ENCODE measurements at regions not wholly inside any gene's neighbourhood (a gene's known extent, or its start where the extent isn't known, plus 50 kb on each side); places are given as distances from the start of the nearest gene placed in this dataset.
"Not testable (repeated sequence)": the region's sequence is repeated elsewhere in the genome, so short reads cannot be mapped to it uniquely, and the experiment has no call there.

DNA sequence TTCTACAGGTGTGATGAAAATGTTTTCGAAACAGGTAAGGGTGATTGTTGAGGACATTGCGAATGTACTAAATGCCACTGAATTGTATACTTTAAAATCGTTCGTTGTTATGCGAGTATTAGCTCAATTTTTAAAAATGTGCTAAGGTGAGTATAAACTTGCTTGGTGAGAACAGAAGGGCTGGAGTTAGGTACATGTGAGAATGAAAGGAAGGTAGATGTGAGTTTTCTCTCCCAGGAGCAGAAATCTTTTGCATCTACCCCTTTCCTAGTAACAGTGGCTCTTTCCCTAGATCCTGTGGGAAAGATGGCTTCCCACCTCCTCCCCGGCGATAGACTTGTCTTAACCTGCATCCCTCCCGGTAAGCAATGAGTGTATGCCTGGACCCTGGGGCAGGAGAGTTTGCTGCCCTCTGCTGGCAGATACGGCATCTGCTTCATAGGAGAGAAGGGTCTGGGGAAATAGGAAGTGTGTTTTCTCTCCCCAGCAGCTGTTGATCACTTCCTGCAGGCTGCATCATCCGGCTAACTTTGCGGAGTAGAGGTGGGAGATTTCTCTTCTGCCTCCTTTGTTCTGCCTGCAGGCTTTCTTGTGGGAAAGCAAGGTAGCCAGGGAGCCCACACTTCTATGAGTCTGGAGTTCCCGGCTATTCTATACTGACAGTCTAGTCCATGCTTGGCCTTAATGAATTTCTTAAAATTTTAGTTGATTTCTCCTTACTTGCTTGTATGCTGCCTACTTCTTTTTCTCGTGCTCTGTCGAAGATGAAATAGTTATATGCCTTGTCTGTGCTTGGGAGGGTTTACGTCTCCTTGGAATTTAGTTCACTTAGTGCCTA lies 373.3 kb upstream of the SEMA6A start:
- H3K9me3 Mint-ChIP-seq, result no peaks in the 10 kb centered on the region
- peaks cover 2% of the 10 kb centered on the region for H3K4me1 Mint-ChIP-seq (ENCODE audit: low read depth)
- no peak overlapping the region for H3K4me3 Mint-ChIP-seq
- no peaks in the 10 kb centered on the region for H3K27me3 Mint-ChIP-seq (ENCODE audit: low read depth)
- no peak overlapping the region for H3K27ac Mint-ChIP-seq
- no peaks in the 10 kb centered on the region for H3K36me3 Mint-ChIP-seq (ENCODE audit: low read depth)

DNA sequence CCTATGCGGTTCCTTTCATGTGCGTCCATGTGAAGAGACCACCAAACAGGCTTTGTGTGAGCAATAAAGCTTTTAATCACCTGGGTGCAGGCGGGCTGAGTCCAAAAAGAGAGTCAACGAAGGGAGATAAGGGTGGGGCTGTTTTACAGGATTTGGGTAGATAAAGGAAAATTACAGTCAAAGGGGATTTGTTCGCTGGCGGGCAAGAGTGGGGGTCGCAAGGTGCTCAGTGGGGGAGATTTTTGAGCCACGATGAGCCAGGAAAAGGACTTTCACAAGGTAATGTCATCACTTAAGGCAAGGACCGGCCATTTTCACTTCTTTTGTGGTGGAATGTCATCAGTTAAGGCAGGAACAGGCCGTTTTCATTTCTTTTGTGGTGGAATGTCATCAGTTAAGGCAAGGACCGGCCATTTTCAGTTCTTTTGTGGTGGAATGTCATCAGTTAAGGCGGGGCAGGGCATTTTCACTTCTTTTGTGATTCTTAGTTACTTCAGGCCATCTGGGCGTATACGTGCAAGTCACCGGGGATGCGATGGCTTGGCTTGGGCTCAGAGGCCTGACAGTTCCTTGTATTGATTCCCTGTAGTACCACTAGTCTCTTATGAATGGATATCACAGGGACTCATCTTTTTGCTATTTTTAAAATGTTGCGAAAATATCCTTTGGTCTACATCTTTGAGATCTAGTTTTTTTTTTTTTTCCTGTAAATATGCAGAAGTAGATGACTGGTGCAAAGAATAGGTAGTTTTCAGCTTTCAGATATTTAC lies 371.2 kb upstream of the SEMA6A start:
- H3K4me1 Mint-ChIP-seq (ENCODE audit: low read depth); H3K4me3 Mint-ChIP-seq; H3K27me3 Mint-ChIP-seq (ENCODE audit: low read depth); H3K36me3 Mint-ChIP-seq (ENCODE audit: low read depth); H3K9me3 Mint-ChIP-seq; H3K27ac Mint-ChIP-seq: not testable (repeated sequence)

DNA sequence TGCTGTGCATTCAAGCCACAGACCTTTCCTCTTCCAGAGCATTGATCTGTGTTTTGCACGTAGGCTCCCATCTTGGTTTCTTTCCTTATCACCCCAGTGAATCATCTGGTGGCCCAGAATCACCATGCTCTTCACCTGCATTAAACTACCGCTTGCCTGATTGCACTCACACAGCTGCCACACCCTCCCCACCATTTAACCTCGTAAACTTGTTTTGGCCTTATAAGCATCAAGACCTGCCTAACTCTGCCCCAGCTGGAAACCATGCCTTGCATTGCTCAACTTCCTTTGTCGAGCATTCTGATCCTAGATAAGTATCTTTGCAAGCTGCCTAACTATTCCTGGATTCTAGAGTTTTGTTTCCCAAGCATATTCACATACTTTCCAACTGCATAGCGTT lies 369.6 kb upstream of the SEMA6A start:
- Mint-ChIP-seq H3K4me3 (no peak overlapping the region), H3K27ac (no peak overlapping the region), H3K4me1 (ENCODE audit: low read depth) (peaks cover 2% of the 10 kb centered on the region), H3K9me3 (no peaks in the 10 kb centered on the region), H3K36me3 (ENCODE audit: low read depth) (no peaks in the 10 kb centered on the region), H3K27me3 (ENCODE audit: low read depth) (no peaks in the 10 kb centered on the region)

DNA sequence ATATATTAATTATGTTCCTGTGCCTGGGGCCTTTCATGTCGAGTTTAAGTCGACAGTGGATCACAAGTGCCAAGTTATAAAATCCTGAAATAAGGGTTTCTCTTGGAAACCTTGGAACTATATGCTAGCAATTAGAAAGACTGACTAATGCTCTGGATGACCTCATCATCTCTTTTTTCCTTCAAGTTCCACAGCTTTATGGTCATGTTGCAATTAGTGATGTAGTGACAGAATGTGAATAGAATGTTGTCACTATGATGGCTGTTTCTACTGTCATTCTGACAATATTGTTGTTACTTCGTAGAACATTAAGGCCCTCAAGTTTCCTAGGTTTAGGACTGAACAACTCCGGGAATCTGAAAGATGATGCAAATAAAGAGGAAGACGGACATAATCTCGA lies 368.0 kb upstream of the SEMA6A start:
- H3K27ac Mint-ChIP-seq, result no peak overlapping the region
- no peaks in the 10 kb centered on the region for H3K27me3 Mint-ChIP-seq (ENCODE audit: low read depth)
- H3K9me3 Mint-ChIP-seq, result no peaks in the 10 kb centered on the region
- H3K36me3 Mint-ChIP-seq (ENCODE audit: low read depth), result no peaks in the 10 kb centered on the region
- no peak overlapping the region for H3K4me3 Mint-ChIP-seq
- H3K4me1 Mint-ChIP-seq (ENCODE audit: low read depth), result no peaks in the 10 kb centered on the region

DNA sequence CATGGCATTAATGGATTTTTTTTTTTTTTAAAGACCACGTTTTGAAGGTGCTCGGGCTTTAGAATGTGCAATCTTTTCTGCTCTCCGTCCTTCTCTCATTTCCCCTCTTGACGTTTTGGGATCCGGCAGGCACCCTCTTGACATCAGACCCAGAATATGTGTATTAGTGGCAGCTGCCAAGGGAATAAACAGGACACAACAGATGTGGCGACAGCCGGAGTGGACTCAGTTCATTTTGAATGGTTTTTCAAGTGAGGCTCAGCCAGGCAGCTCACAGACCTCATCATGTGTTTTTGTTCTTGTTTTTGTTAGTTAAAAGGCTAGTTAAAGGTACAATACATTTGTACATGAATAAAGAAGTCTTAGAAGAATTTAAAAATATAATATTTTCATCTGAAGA lies 365.0 kb upstream of the SEMA6A start:
- Mint-ChIP-seq H3K4me3 (no peak overlapping the region), H3K27me3 (ENCODE audit: low read depth) (no peaks in the 10 kb centered on the region), H3K27ac (no peak overlapping the region), H3K36me3 (ENCODE audit: low read depth) (no peaks in the 10 kb centered on the region), H3K9me3 (no peaks in the 10 kb centered on the region), H3K4me1 (ENCODE audit: low read depth) (no peaks in the 10 kb centered on the region)

DNA sequence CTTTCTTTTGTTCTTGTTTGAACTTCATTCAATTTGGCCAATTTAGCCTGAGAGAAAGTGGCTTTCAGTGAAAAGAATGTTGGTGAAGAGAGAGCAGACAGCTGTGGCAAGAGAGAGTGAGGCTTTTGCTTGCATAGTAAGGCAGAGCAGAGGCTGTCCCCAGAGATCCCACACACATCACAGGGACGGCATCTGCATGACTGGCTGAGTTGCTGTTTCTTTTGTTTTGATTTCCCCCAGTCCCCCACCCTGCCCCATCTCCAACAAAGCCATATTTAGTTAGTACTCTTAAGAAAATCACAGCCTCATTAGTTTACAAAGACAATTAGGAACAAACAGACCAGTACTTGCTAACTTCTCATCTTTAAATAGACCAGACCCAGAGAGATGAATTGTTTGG lies 363.9 kb upstream of the SEMA6A start:
- Mint-ChIP-seq H3K36me3 (ENCODE audit: low read depth) (no peaks in the 10 kb centered on the region), H3K4me3 (no peak overlapping the region), H3K27ac (no peak overlapping the region), H3K4me1 (ENCODE audit: low read depth) (no peaks in the 10 kb centered on the region), H3K9me3 (no peaks in the 10 kb centered on the region), H3K27me3 (ENCODE audit: low read depth) (no peaks in the 10 kb centered on the region)

DNA sequence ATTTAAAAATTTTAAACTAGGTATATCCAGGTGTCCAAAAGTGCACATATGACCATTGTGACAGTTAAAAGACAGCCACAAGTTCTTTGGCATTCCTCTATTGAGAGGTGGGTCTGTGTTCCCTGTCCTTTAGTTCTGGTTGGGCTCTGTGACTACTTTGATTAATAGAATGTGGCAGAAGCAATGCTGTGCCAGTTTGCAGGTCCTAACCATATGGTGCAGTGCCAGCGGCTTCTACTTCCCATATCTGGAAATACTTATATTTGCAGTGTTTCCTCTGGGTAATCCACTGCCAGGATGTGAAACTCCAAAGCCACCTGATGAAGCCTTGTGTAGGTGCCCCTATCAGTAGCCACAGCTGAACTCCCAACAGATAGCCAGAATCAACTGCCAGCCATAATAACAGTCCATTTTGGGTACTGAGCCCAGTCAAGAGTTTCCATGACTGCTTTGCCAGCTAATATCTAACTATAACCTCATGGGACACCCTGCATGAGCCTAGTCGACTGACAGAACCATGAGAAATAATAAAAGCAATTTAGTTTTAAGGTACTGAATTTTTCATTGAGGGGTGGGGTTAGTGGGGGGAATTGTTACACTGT lies 361.0 kb upstream of the SEMA6A start:
- H3K27me3 Mint-ChIP-seq (ENCODE audit: low read depth), result no peaks in the 10 kb centered on the region
- H3K27ac Mint-ChIP-seq, result no peak overlapping the region
- H3K4me1 Mint-ChIP-seq (ENCODE audit: low read depth), result no peaks in the 10 kb centered on the region
- H3K4me3 Mint-ChIP-seq, result no peak overlapping the region
- H3K9me3 Mint-ChIP-seq, result no peaks in the 10 kb centered on the region
- H3K36me3 Mint-ChIP-seq (ENCODE audit: low read depth), result no peaks in the 10 kb centered on the region

DNA sequence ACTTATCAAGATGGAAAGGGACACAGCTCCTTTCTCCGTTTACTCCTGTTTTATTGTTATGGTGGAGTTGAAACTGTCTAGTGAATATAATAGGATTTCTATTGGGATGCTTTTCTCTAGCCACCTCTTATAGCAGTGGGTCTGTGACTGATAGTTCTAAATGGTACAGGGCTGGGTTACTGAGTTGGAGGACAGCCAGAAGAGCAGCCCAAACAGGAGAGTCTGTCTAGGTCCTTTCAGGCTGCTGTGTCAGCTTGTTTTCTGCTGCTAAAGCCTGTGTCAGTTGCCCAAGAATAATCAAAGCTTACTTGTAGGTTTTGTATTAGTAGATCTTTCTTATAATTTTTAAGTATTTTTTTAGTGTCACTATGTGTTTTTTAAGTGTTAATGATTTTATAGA lies 356.0 kb upstream of the SEMA6A start:
- no peaks in the 10 kb centered on the region for H3K27me3 Mint-ChIP-seq (ENCODE audit: low read depth)
- no peak overlapping the region for H3K4me3 Mint-ChIP-seq
- no peak overlapping the region for H3K27ac Mint-ChIP-seq
- H3K9me3 Mint-ChIP-seq, result no peaks in the 10 kb centered on the region
- H3K4me1 Mint-ChIP-seq (ENCODE audit: low read depth), result no peaks in the 10 kb centered on the region
- H3K36me3 Mint-ChIP-seq (ENCODE audit: low read depth), result no peaks in the 10 kb centered on the region

DNA sequence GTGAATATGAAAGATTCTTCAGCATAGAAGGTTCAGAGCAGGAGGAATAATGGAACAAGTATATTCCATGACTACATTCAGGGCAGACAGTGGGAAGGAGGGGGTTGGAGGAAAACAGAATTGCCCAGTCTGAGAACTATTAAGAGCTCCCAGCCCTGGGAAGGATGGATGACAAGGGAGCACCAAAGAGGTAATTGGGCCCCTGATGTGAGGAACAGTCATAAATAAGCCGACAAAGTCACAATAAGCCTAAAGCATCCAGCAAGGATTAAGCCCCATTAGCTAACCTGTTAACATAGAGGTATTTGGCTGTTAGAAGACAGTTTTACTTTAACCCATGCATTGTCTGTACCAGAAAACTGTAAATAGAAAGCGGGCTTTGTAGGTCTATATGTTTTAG lies 348.7 kb upstream of the SEMA6A start:
- Mint-ChIP-seq H3K27me3 (ENCODE audit: low read depth) (no peaks in the 10 kb centered on the region), H3K27ac (no peak overlapping the region), H3K4me3 (no peak overlapping the region), H3K4me1 (ENCODE audit: low read depth) (no peaks in the 10 kb centered on the region), H3K9me3 (no peaks in the 10 kb centered on the region), H3K36me3 (ENCODE audit: low read depth) (no peaks in the 10 kb centered on the region)

DNA sequence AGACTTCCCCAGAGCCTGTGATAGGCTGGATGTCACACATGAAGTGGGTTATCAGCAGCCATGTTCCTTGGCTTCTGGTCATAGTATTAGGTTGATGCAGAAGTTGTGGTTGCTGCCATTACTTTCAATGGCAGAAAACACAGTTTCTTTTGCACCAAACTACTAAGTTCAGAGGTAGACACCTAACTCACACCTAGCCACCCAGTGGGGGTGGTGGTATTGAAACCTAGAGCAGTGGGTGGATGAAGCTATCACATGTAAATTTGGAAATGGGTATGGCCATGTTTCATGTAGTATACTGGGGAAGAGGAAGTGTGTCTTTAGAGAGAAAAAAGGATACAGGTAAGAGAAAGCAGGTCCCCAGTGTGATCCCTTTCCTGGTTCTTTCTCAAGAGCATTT lies 347.9 kb upstream of the SEMA6A start:
- Mint-ChIP-seq H3K4me1 (ENCODE audit: low read depth) (no peaks in the 10 kb centered on the region), H3K36me3 (ENCODE audit: low read depth) (no peaks in the 10 kb centered on the region), H3K4me3 (no peak overlapping the region), H3K27ac (no peak overlapping the region), H3K27me3 (ENCODE audit: low read depth) (no peaks in the 10 kb centered on the region), H3K9me3 (no peaks in the 10 kb centered on the region)

DNA sequence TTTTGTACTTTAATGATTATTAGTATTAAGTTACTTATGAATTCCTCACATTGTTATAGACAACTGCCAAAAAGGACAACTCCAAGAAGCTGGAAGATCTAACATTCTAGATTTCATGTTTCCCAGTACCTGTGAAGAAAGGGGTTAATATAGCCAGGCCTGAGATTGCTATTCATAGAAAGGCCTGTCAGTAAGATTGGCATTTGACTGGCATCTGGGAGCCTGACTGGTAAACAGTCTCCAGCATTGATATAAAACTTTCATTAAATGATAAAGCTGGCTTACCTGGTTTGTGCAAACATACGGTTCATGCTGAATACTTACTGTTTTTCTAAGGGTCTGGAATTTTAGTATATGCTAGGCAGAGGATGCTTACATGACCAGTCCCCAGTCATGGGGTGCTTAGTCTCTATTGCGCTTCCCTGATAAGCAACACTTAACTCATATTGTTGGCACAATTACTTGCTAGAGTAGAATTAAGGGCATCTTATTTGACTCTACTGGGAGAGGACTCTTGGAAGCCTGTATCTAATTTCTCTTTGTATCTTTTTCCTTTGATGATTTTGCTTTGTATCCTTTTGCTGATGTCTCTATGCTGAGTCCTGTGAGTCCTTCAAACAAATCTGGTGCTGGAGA lies 340.4 kb upstream of the SEMA6A start:
- no peaks in the 10 kb centered on the region for H3K36me3 Mint-ChIP-seq (ENCODE audit: low read depth)
- H3K4me3 Mint-ChIP-seq, result no peak overlapping the region
- no peak overlapping the region for H3K27ac Mint-ChIP-seq
- H3K9me3 Mint-ChIP-seq, result no peaks in the 10 kb centered on the region
- no peaks in the 10 kb centered on the region for H3K27me3 Mint-ChIP-seq (ENCODE audit: low read depth)
- no peaks in the 10 kb centered on the region for H3K4me1 Mint-ChIP-seq (ENCODE audit: low read depth)

DNA sequence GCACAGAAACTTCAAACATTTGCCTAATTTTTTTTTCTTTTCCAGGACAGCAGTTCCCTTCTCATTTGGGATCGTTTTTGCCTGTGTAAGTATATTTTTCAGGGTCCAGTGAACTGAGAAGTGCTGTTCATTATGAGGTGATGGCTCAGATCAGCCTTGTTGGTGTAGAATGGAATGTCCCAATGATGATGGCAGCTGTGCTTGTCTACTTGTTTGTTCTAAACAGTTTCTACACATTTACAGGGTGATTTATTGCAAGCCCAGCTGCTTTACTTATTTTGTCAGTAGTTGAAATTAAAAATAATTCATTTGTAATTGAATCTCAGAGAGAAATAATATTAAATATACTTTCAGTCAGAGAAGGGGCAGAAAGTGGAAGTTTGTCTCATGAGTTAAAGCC lies 337.6 kb upstream of the SEMA6A start:
- Mint-ChIP-seq H3K27me3 (ENCODE audit: low read depth) (no peaks in the 10 kb centered on the region), H3K36me3 (ENCODE audit: low read depth) (no peaks in the 10 kb centered on the region), H3K4me1 (ENCODE audit: low read depth) (no peaks in the 10 kb centered on the region), H3K9me3 (no peaks in the 10 kb centered on the region), H3K27ac (no peak overlapping the region), H3K4me3 (no peak overlapping the region)

DNA sequence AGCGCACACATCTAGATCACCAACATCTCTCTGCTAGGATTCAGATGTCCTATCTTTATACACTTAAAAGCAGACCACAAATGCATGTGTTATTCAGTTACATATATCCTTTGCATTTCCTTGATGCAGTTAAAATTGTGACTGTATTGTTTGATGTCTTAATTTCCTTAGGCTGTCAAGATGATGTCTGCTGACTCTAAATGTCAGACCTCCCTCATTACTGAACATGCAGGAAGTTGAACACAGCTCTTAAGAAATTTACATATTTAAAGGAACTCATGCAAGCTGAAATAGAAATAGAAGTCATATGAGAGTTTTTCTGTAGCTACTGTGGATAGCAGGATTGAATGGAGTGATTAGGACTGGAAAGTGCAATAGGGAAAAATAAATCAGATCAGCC lies 336.5 kb upstream of the SEMA6A start:
- Mint-ChIP-seq H3K27me3 (ENCODE audit: low read depth) (no peaks in the 10 kb centered on the region), H3K9me3 (no peaks in the 10 kb centered on the region), H3K36me3 (ENCODE audit: low read depth) (no peaks in the 10 kb centered on the region), H3K27ac (no peak overlapping the region), H3K4me1 (ENCODE audit: low read depth) (no peaks in the 10 kb centered on the region), H3K4me3 (no peak overlapping the region)

DNA sequence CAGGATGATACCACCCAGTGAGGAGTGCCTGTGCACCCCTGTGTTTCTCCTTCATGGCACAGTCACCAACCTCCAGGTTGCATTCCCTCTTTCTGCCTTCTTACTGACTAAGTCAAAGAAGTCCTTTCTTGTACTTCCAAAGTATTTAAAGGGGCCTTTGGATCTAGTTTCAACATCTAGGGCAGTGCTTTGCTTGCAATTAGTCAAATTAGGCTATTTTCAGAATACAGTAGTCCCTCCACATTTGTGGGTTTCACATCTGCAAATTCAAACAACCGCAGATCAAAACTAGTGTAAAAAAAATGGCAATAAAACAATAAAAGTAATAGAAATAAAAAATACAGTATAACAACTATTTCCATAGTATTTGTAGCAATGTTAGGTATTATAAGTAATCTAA lies 333.9 kb upstream of the SEMA6A start:
- H3K27ac Mint-ChIP-seq, result no peak overlapping the region
- no peaks in the 10 kb centered on the region for H3K4me1 Mint-ChIP-seq (ENCODE audit: low read depth)
- H3K4me3 Mint-ChIP-seq, result no peak overlapping the region
- no peaks in the 10 kb centered on the region for H3K27me3 Mint-ChIP-seq (ENCODE audit: low read depth)
- H3K9me3 Mint-ChIP-seq, result no peaks in the 10 kb centered on the region
- H3K36me3 Mint-ChIP-seq (ENCODE audit: low read depth), result no peaks in the 10 kb centered on the region

DNA sequence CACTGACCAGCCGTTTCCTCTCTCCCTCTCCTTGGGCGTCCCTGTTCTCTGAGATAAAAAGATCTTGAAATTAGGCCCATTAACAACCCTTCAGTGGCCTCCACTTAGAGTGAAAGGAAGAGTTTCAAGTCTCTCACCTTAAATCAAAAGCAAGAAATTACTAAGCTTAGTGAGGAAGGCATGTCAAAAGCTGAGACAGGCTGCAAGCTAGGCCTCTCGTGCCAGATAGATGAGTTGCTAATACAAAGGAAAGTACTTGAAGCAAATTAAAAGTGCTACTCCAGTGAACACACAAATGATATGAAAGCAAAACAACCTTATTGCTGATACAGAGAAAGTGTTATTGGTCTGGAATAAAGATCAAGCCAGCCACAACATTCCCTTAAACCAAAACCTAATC lies 331.3 kb upstream of the SEMA6A start:
- no peaks in the 10 kb centered on the region for H3K27me3 Mint-ChIP-seq (ENCODE audit: low read depth)
- H3K9me3 Mint-ChIP-seq, result no peaks in the 10 kb centered on the region
- no peaks in the 10 kb centered on the region for H3K36me3 Mint-ChIP-seq (ENCODE audit: low read depth)
- H3K27ac Mint-ChIP-seq, result no peak overlapping the region
- H3K4me1 Mint-ChIP-seq (ENCODE audit: low read depth), result no peaks in the 10 kb centered on the region
- no peak overlapping the region for H3K4me3 Mint-ChIP-seq
